ENCODE measurements at regions not wholly inside any gene's neighbourhood (a gene's known extent, or its start where the extent isn't known, plus 50 kb on each side); places are given as distances from the start of the nearest gene placed in this dataset.

- peaks cover 5% of the 10 kb centered on the region for H3K27me3 ChIP-seq (ENCODE audit: insufficient read depth, low read depth, severe bottlenecking)
Observed at GRCh38 chr12:4852911-4853310, 56.8 kb upstream of the KCNA1 start.

GRCh38 chr12:4855121-4855924 is 54.4 kb upstream of the KCNA1 start:
- peaks cover 5% of the 10 kb centered on the region for H3K27me3 ChIP-seq (ENCODE audit: insufficient read depth, low read depth, severe bottlenecking)
- TF ChIP-seq CTCF (IDR thresholded peaks at IDR 0.05; ENCODE audit: low read depth, low read length): peak; percentile 75
- no peak overlapping the region for H3K27ac ChIP-seq
- H3K36me3 ChIP-seq: no peaks in the 10 kb centered on the region
- H3K4me3 ChIP-seq (ENCODE audit: low read depth, low read length): no peak overlapping the region
- H3K9me3 ChIP-seq (ENCODE audit: severe bottlenecking): no peaks in the 10 kb centered on the region
- peak; percentile 72 for DNase-seq

More at GRCh38 chr12:4852911-4853310, 56.8 kb upstream of the KCNA1 start:
- Histone ChIP-seq H3K27ac (no peak overlapping the region), H3K36me3 (no peaks in the 10 kb centered on the region), H3K9me3 (ENCODE audit: severe bottlenecking) (no peaks in the 10 kb centered on the region), H3K4me3 (ENCODE audit: low read depth, low read length) (no peak overlapping the region)
- no peak for TF ChIP-seq CTCF (IDR thresholded peaks at IDR 0.05; ENCODE audit: low read depth, low read length)
- DNase-seq: no peak

GRCh38 chr12:4856596-4856995 is 53.1 kb upstream of the KCNA1 start:
- TF ChIP-seq CTCF (IDR thresholded peaks at IDR 0.05; ENCODE audit: low read depth, low read length): no peak
- peaks cover 5% of the 10 kb centered on the region for H3K27me3 ChIP-seq (ENCODE audit: insufficient read depth, low read depth, severe bottlenecking)
- H3K27ac ChIP-seq: no peak overlapping the region
- DNase-seq: no peak
- no peaks in the 10 kb centered on the region for H3K9me3 ChIP-seq (ENCODE audit: severe bottlenecking)
- no peak overlapping the region for H3K4me3 ChIP-seq (ENCODE audit: low read depth, low read length)
- H3K36me3 ChIP-seq: no peaks in the 10 kb centered on the region

GRCh38 chr12:4857472-4858291 is 52.0 kb upstream of the KCNA1 start:
- H3K36me3 ChIP-seq: no peaks in the 10 kb centered on the region
- TF ChIP-seq CTCF (IDR thresholded peaks at IDR 0.05; ENCODE audit: low read depth, low read length): peak; percentile 89
- DNase-seq: peak; percentile 77
- H3K27ac ChIP-seq: no peak overlapping the region
- no peaks in the 10 kb centered on the region for H3K9me3 ChIP-seq (ENCODE audit: severe bottlenecking)
- peak overlapping the region; percentile 42 for H3K4me3 ChIP-seq (ENCODE audit: low read depth, low read length)
- H3K27me3 ChIP-seq (ENCODE audit: insufficient read depth, low read depth, severe bottlenecking): peaks cover 5% of the 10 kb centered on the region

- DNase-seq: peak; percentile 82
- no peaks in the 10 kb centered on the region for H3K36me3 ChIP-seq
- no peak overlapping the region for H3K27ac ChIP-seq
- TF ChIP-seq CTCF (IDR thresholded peaks at IDR 0.05; ENCODE audit: low read depth, low read length): peak; percentile 75
- peak overlapping the region; percentile 42; the same call in 1 of the 2 replicates for H3K4me3 ChIP-seq (ENCODE audit: low read depth, low read length)
- H3K27me3 ChIP-seq (ENCODE audit: insufficient read depth, low read depth, severe bottlenecking): peaks cover 5% of the 10 kb centered on the region
- no peaks in the 10 kb centered on the region for H3K9me3 ChIP-seq (ENCODE audit: severe bottlenecking)
Observed at GRCh38 chr12:4858386-4858785, 51.3 kb upstream of the KCNA1 start.

Measured in WERI-Rb-1 (cell line).